CD4-positive, alpha-beta T cell (primary cell): ENCODE measurements at regions not wholly inside any gene's neighbourhood (a gene's known extent, or its start where the extent isn't known, plus 50 kb on each side); places are given as distances from the start of the nearest gene placed in this dataset.
"Not testable (repeated sequence)": the region's sequence is repeated elsewhere in the genome, so short reads cannot be mapped to it uniquely, and the experiment has no call there.

ENCODE experiments used
- ATAC-seq: fragments of 200-7000 bp; cut with Tn5 transposase; one replicate; pipeline ENCODE4 v1.10.0; 2022; ENCODE audit warnings: mild to moderate bottlenecking; ENCODE audit not compliant: poor library complexity
- CTCF ChIA-PET: fragments of 350-600 bp; sonication (Branson Sonifier 250); formaldehyde crosslinking; loops from one replicate; lab custom pipeline; 2021; ENCODE audit warnings: antibody characterized with exemption, inconsistent platforms; lab: Charles Lee
- POLR2A ChIA-PET: fragments of 350-600 bp; sonication (Branson Sonifier 250); formaldehyde crosslinking; loops from one replicate; lab custom pipeline; 2021; ENCODE audit warnings: antibody characterized with exemption, inconsistent platforms; lab: Charles Lee
- DNase-seq, 14 experiments: peaks; one replicate each; pipeline ENCODE4 v3.0.0-alpha.2; 2013 to 2020; ENCODE audit warnings: mixed read lengths in 2 of 14
- H3K27ac ChIP-seq, 2 donors: one replicate each; pipeline versions ENCODE4 v1.5.1 to v1.7.0; 2013; ENCODE audit warnings: low read length in 2 of 2, low read depth in 1 of 2, mild to moderate bottlenecking in 1 of 2
- H3K27me3 ChIP-seq, 2 experiments: 1 replicate in 1 of 2; 2 replicates in 1 of 2; pipeline versions ENCODE4 v1.6.1 to v1.7.0; 2013; ENCODE audit warnings: low read length in 2 of 2, control low read depth in 1 of 2, mild to moderate bottlenecking in 1 of 2, moderate library complexity in 1 of 2; ENCODE audit not compliant: insufficient read depth in 2 of 2, control insufficient read depth in 1 of 2
- H3K36me3 ChIP-seq: one replicate; pipeline ENCODE4 v1.6.1; 2013; ENCODE audit warnings: low read length, control low read depth; ENCODE audit not compliant: insufficient read depth
- H3K4me1 ChIP-seq: one replicate; pipeline ENCODE4 v1.6.1; 2013; ENCODE audit warnings: low read length, control low read depth; ENCODE audit not compliant: insufficient read depth
- H3K4me3 ChIP-seq: one replicate; pipeline ENCODE4 v1.5.1; 2013; ENCODE audit warnings: mild to moderate bottlenecking, low read length, moderate library complexity
- H3K9me3 ChIP-seq, 2 experiments: 1 replicate in 1 of 2; 2 replicates in 1 of 2; pipeline versions ENCODE4 v1.6.1 to v1.7.0; 2013; ENCODE audit warnings: low read length in 2 of 2, mild to moderate bottlenecking in 2 of 2, control low read depth in 1 of 2, moderate library complexity in 1 of 2; ENCODE audit not compliant: control insufficient read depth in 1 of 2, insufficient read depth in 1 of 2
- H3K27ac Mint-ChIP-seq: one replicate; pipeline ENCODE4 v1.8.0; 2020; ENCODE audit warnings: mixed read lengths
- H3K27me3 Mint-ChIP-seq: one replicate; pipeline ENCODE4 v1.8.0; 2021; ENCODE audit warnings: mixed read lengths
- H3K36me3 Mint-ChIP-seq: one replicate; pipeline ENCODE4 v1.8.0; 2021; ENCODE audit warnings: low read depth, mixed read lengths
- H3K4me1 Mint-ChIP-seq: one replicate; pipeline ENCODE4 v1.8.0; 2021; ENCODE audit warnings: low read depth, mixed read lengths
- H3K4me3 Mint-ChIP-seq: one replicate; pipeline ENCODE4 v1.8.0; 2020; ENCODE audit warnings: mild to moderate bottlenecking, mixed read lengths
- H3K9me3 Mint-ChIP-seq: one replicate; pipeline ENCODE4 v1.8.0; 2020; ENCODE audit warnings: mixed read lengths
- intact Hi-C, 2 experiments: fragments of 100-400 bp; cut with DNase I in 1 of 2; cut with micrococcal nuclease in 1 of 2; formaldehyde crosslinking; loops; one replicate each; pipeline versions ENCODE4 v1.15.1 to v1.9.0; 2023 to 2025; cut with DNase I, micrococcal nuclease
- TF ChIP-seq, protein P1 (sequence below): fragments of 200-600 bp; IDR thresholded peaks from one replicate; pipeline ENCODE4 v1.8.0; 2022; ENCODE audit warnings: antibody characterized with exemption, mild to moderate bottlenecking

DNA sequence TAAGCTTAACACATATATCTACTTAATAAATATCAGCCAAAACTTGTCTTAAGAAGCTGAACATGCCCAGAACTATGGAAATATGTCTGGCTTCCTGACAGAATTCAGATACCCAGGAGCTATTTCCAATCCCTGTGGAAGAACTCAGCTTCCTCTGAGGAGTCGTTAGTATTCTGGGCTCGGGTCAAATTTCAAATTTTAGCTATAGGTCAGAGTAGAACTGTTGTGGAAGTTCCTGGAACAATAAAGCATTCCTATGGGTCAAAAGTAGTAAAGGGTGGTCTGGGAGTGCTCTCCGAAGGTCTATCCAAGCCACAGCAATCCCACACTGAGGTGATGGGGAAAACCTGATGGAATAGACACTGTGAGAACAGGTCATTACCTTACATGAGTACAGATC, 342.7 kb upstream of the CHST9 start:
- Mint-ChIP-seq H3K27ac (no peak overlapping the region), H3K4me3 (no peak overlapping the region), H3K4me1 (no peaks in the 10 kb centered on the region), H3K27me3 (no peaks in the 10 kb centered on the region), H3K36me3 (no peaks in the 10 kb centered on the region), H3K9me3 (peaks cover 7% of the 10 kb centered on the region)
- CTCF ChIA-PET = no interaction called here
- POLR2A ChIA-PET = no interaction called here
- Histone ChIP-seq H3K4me1 (no peaks in the 10 kb centered on the region), H3K27ac (no peak overlapping the region), H3K4me3 (no peak overlapping the region), H3K36me3 (no peaks in the 10 kb centered on the region), H3K9me3 (no peaks in the 10 kb centered on the region), H3K27me3 (no peaks in the 10 kb centered on the region)
- no peak for DNase-seq
- TF ChIP-seq, protein P1, sequence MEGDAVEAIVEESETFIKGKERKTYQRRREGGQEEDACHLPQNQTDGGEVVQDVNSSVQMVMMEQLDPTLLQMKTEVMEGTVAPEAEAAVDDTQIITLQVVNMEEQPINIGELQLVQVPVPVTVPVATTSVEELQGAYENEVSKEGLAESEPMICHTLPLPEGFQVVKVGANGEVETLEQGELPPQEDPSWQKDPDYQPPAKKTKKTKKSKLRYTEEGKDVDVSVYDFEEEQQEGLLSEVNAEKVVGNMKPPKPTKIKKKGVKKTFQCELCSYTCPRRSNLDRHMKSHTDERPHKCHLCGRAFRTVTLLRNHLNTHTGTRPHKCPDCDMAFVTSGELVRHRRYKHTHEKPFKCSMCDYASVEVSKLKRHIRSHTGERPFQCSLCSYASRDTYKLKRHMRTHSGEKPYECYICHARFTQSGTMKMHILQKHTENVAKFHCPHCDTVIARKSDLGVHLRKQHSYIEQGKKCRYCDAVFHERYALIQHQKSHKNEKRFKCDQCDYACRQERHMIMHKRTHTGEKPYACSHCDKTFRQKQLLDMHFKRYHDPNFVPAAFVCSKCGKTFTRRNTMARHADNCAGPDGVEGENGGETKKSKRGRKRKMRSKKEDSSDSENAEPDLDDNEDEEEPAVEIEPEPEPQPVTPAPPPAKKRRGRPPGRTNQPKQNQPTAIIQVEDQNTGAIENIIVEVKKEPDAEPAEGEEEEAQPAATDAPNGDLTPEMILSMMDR = no peak
- ATAC-seq = no peak
- intact Hi-C loops = no loop called here

GRCh38 chr18:27520401-27520800, 335.3 kb upstream of the CHST9 start:
- Histone ChIP-seq H3K36me3 (no peaks in the 10 kb centered on the region), H3K27ac (no peak overlapping the region), H3K4me1 (no peaks in the 10 kb centered on the region), H3K9me3 (peaks cover 0 to 13% of the 10 kb centered on the region in 2 experiments), H3K27me3 (no peaks in the 10 kb centered on the region), H3K4me3 (no peak overlapping the region)
- Mint-ChIP-seq H3K27ac (no peak overlapping the region), H3K36me3 (no peaks in the 10 kb centered on the region), H3K9me3 (peaks cover 5% of the 10 kb centered on the region), H3K4me3 (no peak overlapping the region), H3K4me1 (no peaks in the 10 kb centered on the region), H3K27me3 (no peaks in the 10 kb centered on the region)
- intact Hi-C loops = no loop called here
- TF ChIP-seq, protein P1 = no peak
- DNase-seq (no peak), ATAC-seq (no peak)
- CTCF ChIA-PET = no interaction called here
- POLR2A ChIA-PET = no interaction called here

- H3K27me3 ChIP-seq, H3K4me3 ChIP-seq, intact Hi-C loops, H3K27ac ChIP-seq, ATAC-seq, H3K36me3 ChIP-seq, POLR2A ChIA-PET, H3K9me3 Mint-ChIP-seq, H3K4me1 Mint-ChIP-seq, H3K9me3 ChIP-seq, H3K4me1 ChIP-seq, H3K27me3 Mint-ChIP-seq, H3K36me3 Mint-ChIP-seq, DNase-seq, CTCF ChIA-PET, H3K27ac Mint-ChIP-seq, H3K4me3 Mint-ChIP-seq: not testable (repeated sequence)
Measured at GRCh38 chr18:27510036-27510633, 325.0 kb upstream of the CHST9 start.

- intact Hi-C loops = no loop called here
- Mint-ChIP-seq H3K4me1 (no peaks in the 10 kb centered on the region), H3K9me3 (peaks cover 5% of the 10 kb centered on the region), H3K4me3 (no peak overlapping the region), H3K27ac (no peak overlapping the region), H3K36me3 (no peaks in the 10 kb centered on the region), H3K27me3 (no peaks in the 10 kb centered on the region)
- Histone ChIP-seq H3K27ac (no peak overlapping the region), H3K9me3 (peaks cover 0 to 9% of the 10 kb centered on the region in 2 experiments), H3K27me3 (no peaks in the 10 kb centered on the region), H3K4me1 (no peaks in the 10 kb centered on the region), H3K4me3 (no peak overlapping the region), H3K36me3 (no peaks in the 10 kb centered on the region)
- DNase-seq = no peak
- TF ChIP-seq, protein P1 = no peak
- ATAC-seq = no peak
- ChIA-PET POLR2A (no interaction called here), CTCF (no interaction called here)
Measured at GRCh38 chr18:27501671-27502070, 316.6 kb upstream of the CHST9 start.
